Breast epithelium (tissue), 3 donors: ENCODE measurements at regions not wholly inside any gene's neighbourhood (a gene's known extent, or its start where the extent isn't known, plus 50 kb on each side); places are given as distances from the start of the nearest gene placed in this dataset.

Source experiments
- POLR2A ChIP-seq: fragments of 450-650 bp; IDR thresholded peaks from one replicate; pipeline ENCODE4 v1.6.1; 2016; ENCODE audit warnings: antibody characterized with exemption, mild to moderate bottlenecking, moderate library complexity
- TF ChIP-seq, protein P1 (sequence below), 3 donors: fragments of 450-650 bp; IDR thresholded peaks; one replicate each; pipeline ENCODE4 v1.5.1; 2016 to 2017; ENCODE audit warnings: antibody characterized with exemption in 3 of 3, mild to moderate bottlenecking in 3 of 3, moderate library complexity in 3 of 3

DNA sequence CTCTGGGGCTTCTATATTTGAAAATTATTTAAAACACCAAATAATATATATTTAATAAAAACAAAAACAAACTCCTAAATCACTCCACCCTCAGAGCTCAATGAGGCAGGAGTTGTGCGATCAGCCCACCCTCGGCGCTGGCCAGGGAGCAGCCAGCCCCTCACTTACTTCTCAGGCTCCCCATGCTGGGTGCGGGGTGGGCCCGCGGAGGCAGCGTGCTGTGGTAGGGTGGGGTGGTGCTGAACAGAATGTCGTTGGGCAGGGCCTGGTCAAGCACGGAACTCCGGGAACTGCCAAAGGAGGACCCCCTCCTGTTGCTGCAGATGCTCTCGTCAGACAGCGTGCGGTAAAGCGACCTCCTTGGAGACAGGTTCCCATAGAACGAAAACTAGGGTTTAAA, 204.5 kb downstream of the SIPA1L2 start:
- TF ChIP-seq, protein P1, sequence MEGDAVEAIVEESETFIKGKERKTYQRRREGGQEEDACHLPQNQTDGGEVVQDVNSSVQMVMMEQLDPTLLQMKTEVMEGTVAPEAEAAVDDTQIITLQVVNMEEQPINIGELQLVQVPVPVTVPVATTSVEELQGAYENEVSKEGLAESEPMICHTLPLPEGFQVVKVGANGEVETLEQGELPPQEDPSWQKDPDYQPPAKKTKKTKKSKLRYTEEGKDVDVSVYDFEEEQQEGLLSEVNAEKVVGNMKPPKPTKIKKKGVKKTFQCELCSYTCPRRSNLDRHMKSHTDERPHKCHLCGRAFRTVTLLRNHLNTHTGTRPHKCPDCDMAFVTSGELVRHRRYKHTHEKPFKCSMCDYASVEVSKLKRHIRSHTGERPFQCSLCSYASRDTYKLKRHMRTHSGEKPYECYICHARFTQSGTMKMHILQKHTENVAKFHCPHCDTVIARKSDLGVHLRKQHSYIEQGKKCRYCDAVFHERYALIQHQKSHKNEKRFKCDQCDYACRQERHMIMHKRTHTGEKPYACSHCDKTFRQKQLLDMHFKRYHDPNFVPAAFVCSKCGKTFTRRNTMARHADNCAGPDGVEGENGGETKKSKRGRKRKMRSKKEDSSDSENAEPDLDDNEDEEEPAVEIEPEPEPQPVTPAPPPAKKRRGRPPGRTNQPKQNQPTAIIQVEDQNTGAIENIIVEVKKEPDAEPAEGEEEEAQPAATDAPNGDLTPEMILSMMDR (IDR thresholded peaks at IDR 0.05): no peak
- TF ChIP-seq POLR2A: no peak
